Lower leg skin (tissue), 4 donors: ENCODE measurements at regions not wholly inside any gene's neighbourhood (a gene's known extent, or its start where the extent isn't known, plus 50 kb on each side); places are given as distances from the start of the nearest gene placed in this dataset.

Source experiments
- DNase-seq, 2 donors: peaks; one replicate each; pipeline ENCODE4 v3.0.0-alpha.2; 2019; ENCODE audit warnings: low spot score in 2 of 2
- H3K4me3 ChIP-seq: fragments of 200-600 bp; sonication (generic); 2 replicates; pipeline ENCODE4 v1.5.1; 2017; ENCODE audit warnings: mild to moderate bottlenecking, low read depth; ENCODE audit not compliant: poor library complexity, severe bottlenecking
- CTCF ChIP-seq, 3 donors: fragments of 450-650 bp; IDR thresholded peaks; one replicate each; pipeline ENCODE4 v1.5.1; 2016; ENCODE audit warnings: antibody characterized with exemption in 3 of 3, mild to moderate bottlenecking in 3 of 3, moderate library complexity in 2 of 3
- POLR2A ChIP-seq, 2 donors: fragments of 450-650 bp; IDR thresholded peaks; one replicate each; pipeline ENCODE4 v1.6.1; 2016 to 2017; ENCODE audit warnings: antibody characterized with exemption in 2 of 2, mild to moderate bottlenecking in 1 of 2, moderate library complexity in 1 of 2
- WGBS, 2 donors: methylation state at CpG; one replicate each; pipeline ENCODE4 v1.1.5; 2018; 5-methylcytosine and 5-hydroxymethylcytosine counted together
- intact Hi-C: fragments of 100-400 bp; cut with DNase I; formaldehyde crosslinking; loops from one replicate; pipeline ENCODE4 v1.15.0; 2023; ENCODE audit warnings: low total_unique reads

DNA sequence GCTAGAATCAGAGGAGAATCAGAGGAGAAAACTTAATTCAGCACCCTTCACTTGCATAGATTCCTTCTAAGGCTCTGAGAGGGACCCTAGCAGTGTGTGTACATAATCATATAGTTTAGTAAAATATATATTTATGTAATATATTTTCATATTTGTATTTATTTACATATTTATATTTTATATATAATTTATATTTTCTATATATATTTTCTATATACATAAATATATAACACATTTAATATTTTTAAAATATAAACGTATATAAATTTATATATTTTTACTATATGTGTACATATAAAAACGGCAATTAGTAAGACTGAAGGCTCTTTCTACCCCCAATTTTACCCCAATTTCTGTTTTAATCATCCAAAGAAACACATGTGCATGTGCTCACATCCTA lies 80.3 kb downstream of the NXPE2 start:
- WGBS, 2 donors, result 84 to 87% methylated on average over 2 of the region's 2 CpGs
- DNase-seq, result no peak
- no peak overlapping the region for H3K4me3 ChIP-seq
- intact Hi-C loops, result no loop called here
- no peak for TF ChIP-seq POLR2A (IDR thresholded peaks at IDR 0.05)
- no peak for TF ChIP-seq CTCF (IDR thresholded peaks at IDR 0.05)

DNA sequence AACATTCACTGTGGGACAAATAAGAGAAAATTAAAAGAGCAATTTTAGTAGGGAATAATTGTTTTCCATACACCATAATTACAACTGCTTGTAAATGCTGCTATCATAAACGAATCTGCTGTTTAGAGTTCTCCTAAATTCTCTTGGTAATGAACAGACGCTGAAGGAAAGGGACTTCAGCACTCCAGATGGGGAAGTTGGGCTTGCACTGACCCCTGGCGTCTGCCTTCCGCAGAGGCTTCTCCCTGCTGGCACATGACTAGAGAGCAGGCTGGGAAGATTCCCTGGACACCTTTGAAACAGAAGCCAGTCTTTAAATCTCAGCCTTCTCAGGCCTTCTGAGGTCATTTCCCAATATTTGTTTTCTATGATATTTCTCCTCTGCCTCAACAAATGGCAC lies 84.1 kb downstream of the NXPE2 start:
- 5 to 10% methylated on average over 4 of the region's 4 CpGs for WGBS, 2 donors
- peak; percentile 44 to 88 for DNase-seq
- TF ChIP-seq CTCF (IDR thresholded peaks at IDR 0.05), result peak in 1 of 3 donors; percentile 17
- TF ChIP-seq POLR2A (IDR thresholded peaks at IDR 0.05), result no peak
- intact Hi-C loops, result no loop called here
- H3K4me3 ChIP-seq, result no peak overlapping the region

DNA sequence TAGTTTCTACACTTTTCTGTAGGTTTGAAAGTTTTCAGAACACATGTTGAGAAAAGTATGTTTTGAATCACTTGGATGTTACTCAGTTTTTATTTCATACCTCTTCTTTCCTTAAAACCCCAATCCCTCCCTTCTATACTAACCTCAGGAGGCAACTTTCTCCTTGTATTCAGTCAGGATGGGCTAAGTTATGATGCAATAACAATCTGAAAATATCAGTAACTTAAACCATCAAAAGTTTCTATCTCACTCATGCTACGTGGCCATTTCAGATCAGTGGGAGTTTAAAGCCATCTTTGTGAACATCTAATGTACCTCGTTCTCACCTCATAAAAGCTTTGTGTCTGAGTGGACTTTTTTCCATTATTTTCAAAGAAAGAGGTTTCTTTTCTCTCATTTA lies 86.2 kb downstream of the NXPE2 start:
- no peak for DNase-seq
- WGBS, 2 donors, result 87% methylated on average over 2 of the region's 2 CpGs
- intact Hi-C loops, result no loop called here
- H3K4me3 ChIP-seq, result no peak overlapping the region
- TF ChIP-seq CTCF (IDR thresholded peaks at IDR 0.05) (no peak), POLR2A (IDR thresholded peaks at IDR 0.05) (no peak)

DNA sequence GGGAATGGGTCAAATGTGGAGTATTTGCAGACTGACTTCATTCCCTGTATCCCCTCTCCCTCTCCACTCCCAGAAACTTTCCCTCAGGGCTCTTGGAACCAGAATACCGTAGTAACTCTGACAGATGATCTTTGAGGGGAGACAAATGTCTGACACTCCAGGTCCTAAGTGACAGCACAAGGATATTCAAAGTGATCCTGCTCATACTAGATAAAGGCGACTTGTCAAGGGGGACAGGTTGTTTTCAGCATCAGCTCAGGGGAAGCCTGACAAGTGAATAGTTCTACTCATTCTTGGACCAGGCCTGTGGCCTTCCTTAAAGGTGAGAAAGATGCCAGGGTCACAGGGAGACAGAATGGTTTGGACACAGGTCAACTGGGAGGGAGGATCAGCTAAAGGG lies 92.8 kb downstream of the NXPE2 start:
- intact Hi-C loops, result no loop called here
- whole genome bisulfite sequencing, 2 donors, result 75 to 76% methylated on average over 2 of the region's 2 CpGs
- DNase-seq, result no peak
- no peak for TF ChIP-seq CTCF (IDR thresholded peaks at IDR 0.05)
- no peak for TF ChIP-seq POLR2A (IDR thresholded peaks at IDR 0.05)
- no peak overlapping the region for H3K4me3 ChIP-seq

GRCh38 chr11:114773541-114774338 lies 95.4 kb downstream of the NXPE2 start:
- TF ChIP-seq POLR2A (IDR thresholded peaks at IDR 0.05) (no peak), CTCF (IDR thresholded peaks at IDR 0.05) (no peak)
- no peak overlapping the region for H3K4me3 ChIP-seq
- DNase-seq, result no peak
- intact Hi-C loops, result no loop called here
- WGBS, 2 donors, result 72 to 74% methylated on average over 8 of the region's 8 CpGs
